GM18870 (cell line): ENCODE measurements at regions not wholly inside any gene's neighbourhood (a gene's known extent, or its start where the extent isn't known, plus 50 kb on each side); places are given as distances from the start of the nearest gene placed in this dataset.

Experiments used
- ATAC-seq: cut with Tn5 transposase; IDR thresholded peaks from one replicate; pipeline ENCODE4 v1.9.1; 2021; ENCODE audit warnings: moderate library complexity; ENCODE audit not compliant: unreplicated experiment

DNA sequence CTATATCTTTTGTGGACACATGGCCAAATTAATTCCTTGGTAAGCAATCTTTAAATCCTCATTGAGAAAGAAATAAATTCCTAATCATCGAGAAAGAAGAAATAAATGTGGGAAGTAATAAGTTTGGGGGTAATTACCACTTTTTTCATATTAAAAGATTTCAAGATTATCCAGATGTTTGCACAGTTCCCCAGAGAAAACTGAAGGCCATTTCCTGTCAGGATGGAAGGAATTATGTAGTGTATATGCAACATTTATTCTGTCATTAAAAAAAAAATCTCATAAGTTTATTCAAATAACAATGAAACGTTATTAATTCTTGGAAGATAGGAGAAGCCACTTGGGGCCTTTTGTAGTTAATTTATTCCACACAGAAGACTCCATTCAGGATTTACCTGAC, 385.6 kb upstream of the NR3C2 start:
- ATAC-seq: no peak

DNA sequence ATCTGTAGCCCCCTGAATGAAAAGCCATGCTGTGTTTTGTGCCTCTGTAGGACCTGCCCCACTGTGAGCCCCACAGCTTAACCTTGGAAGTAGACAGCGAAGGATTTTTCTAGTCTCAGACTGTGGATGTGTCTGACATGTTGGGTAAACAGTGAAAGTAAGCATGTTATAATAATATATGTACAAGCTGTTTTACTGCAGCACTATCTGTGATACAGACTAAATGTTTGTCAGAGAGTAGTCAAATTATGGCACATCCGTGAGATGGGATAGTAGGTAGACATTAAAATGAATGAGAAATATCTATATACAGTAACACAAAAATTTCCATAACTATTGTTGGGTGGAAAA, 381.2 kb upstream of the NR3C2 start:
- no peak for ATAC-seq

DNA sequence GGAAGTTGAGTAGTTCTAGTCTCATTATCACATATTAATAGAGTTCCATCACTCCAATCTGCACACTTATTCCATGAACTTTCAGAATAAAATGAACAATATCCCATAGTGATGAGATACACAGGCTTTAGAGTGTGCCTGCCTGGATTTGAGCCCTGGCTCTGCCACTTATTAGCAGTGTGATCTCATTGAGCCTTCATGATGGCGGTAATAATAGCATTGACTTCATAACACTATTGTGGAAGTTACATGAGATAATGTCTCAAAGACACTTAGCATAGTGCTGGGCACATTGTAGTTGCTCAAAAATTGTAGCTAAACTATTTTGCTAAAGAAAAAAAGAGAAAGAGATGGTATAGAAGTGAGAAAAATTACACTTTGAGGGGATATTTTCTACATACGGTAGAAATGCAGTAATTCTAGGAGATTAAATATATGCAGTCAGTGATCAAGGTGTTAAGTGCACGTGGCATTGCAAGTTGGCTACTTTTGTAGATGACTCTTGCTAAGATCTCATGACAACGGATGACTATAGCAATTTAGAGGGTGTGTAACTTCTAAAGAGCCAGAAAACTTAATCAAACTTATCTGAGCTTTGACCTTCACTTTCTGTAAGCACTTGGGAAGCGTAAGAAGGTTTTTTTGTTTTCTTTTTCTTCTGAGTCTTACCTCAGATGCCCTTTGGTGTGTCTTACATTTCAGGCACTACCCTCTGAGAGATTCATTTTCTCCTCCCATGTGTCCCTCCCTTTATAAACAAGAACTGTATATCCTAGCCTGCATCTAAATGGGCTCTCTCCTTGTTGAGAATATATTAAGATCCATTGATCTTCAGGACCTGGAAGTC, 380.6 kb upstream of the NR3C2 start:
- no peak for ATAC-seq

DNA sequence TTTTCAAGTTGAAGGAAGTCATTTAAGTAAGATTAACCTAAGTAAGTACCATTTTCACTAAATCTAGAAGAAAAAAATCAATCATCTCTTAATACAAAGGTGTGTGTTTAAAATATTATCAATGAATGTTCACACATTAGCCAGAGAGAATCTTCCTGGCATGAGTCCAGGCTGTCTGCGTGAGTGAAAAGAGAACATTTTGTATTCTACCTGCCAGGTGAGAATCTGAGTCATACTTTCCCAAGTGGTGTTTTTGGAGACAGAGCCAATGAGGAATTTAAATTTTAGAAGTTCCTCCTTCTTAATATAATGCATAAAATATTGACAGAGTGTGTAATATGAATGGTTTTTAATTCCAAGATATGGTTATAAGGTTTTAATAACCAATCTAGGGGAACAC, 371.8 kb upstream of the NR3C2 start:
- no peak for ATAC-seq

DNA sequence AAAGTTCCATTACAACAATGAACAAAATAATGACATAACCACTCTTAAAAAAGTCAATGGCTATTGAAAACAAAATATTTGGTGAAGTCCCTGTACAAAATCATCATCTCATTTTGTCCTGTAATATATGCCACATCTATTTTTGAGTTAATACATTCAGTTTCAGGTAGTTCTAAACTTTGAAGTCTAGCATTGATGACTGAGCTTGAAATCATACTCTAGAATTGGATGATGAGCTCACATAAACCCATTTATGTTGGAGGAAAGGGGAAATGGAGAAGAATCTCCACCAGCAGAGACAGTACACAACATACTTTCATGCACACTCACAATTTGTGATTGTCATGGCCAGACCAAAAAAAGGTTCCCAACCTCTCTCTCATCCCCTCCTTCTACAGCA, 371.1 kb upstream of the NR3C2 start:
- ATAC-seq: no peak

DNA sequence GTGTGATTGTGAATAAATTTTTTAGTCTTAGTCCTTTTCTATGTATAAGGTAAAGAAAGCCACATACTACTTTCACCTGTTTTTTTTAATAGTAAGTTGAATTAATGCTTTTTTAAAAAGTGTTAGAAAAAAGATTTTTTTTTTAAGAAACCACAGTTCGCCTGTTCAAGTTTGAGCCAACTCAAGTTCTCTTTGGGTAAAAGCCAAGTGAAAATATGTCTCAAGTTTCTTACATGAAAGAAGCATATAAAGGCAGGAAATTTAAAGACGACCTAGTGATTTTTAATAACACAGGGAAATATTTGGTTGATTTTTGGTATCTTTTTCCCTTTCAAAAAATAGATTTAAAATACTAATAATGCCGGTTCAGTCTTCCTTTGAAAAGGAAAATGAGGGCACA, 369.9 kb upstream of the NR3C2 start:
- no peak for ATAC-seq

DNA sequence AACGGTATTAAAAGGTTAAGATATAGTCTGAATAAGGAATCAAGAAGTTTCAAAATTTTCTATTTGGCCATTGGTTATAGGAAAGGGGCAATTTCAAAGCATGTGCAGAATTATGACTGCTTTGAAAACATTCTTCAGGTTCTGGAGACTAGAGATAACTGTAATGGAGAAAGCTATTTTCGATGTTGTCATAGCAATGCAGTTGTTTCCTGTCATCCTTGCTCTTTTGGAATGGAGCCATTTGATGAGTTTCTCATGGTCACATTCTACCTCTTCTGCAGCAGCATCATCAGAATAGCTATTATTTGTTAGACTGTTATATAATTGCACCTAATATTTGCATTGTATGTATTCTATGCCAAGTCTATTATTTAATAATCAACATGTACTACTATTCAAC, 368.2 kb upstream of the NR3C2 start:
- ATAC-seq: no peak

DNA sequence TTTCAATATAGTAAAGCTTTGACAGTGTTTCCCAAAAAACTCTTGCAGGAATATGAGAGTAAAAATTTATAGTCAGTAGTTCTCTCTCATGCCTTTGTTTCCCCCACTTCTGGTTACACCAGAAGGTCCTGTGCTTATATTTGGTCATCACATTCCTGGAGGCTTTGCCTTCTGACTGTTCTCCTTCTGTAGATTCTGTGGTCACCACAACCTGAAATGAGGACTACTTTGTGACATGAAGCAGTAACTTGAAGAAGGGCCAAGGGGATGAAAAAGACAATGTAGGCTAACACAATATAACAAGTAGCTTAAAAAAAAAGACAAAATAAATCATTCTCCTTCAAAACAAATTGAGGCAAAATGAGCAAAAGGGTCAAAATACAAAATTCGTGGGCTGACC, 366.2 kb upstream of the NR3C2 start:
- no peak for ATAC-seq

DNA sequence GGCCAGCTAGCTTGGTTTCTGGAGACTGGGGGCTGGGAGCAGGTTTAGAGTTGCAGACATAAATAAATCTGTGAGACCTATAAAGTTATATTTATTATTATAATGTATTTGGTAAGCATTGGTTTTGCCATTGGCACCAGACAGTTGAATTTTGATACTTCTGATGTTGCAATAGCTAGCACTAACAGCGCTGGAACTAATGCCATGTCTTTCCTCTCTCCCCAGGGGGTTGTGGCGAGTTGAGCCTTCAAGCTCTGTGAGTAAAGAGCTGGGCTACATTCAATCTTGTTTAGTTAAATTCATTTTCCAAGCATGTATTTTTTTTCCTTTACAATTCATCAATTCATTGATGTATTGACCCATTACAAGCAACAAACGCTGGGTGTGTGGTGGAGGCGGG, 358.7 kb upstream of the NR3C2 start:
- no peak for ATAC-seq

DNA sequence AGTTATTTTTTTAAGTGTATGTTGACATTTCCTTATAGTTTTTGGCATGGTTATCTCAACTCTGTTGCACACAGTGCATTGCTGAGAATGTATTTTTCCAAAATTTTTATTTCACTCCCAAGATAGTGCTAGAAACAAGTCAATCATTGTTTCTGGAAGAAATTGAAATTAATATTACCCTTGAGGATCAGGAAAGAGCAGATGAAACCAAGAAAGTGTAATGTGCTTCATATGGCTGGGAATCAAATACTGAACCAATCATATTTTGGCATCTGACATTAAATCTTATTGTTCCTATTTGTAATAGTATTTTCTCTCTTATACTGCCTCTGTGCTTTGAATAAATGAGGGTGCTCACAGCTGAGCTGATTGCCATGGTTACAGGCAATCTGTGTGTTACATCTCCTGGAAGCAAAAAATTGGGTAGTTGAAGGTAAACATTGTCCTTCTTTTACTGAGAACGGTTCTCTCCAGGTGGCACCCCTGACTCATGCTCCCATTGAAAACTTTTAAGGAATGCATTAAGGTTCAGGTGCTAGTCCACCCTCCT, 358.2 kb upstream of the NR3C2 start:
- no peak for ATAC-seq

DNA sequence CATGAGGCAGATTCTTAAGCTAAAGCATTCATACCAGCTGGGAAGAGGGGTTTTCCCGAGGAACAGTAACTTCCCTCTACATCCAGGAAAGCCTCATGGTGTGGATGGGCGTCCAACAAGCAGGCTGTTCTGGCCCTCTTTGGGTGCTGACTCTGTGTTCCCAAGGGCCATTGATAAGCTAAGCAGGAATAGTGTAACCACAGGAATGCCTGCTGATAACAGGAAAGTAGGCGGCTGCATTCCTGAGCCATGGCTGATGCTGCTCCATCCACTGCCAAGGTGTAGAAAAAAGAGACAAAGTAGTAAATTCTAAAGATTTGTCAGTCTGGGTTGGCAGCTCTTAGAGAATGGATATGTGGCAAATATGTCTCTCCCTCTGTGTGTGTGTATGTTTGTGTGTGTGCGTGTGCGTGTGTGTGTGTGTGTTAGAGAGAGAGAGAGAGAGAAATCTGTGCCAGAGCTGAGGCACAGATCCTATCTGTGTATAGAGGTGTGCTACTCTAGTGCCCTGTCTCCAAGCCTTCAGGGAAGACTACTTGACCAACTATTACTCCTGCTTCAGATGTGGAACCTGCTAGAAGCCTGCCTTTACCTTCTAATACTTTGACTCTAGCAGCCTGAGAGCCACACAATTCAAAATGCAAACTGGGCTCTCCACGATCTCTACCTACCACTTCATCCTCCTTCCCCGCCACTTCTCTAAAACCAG, 353.1 kb upstream of the NR3C2 start:
- ATAC-seq: no peak

DNA sequence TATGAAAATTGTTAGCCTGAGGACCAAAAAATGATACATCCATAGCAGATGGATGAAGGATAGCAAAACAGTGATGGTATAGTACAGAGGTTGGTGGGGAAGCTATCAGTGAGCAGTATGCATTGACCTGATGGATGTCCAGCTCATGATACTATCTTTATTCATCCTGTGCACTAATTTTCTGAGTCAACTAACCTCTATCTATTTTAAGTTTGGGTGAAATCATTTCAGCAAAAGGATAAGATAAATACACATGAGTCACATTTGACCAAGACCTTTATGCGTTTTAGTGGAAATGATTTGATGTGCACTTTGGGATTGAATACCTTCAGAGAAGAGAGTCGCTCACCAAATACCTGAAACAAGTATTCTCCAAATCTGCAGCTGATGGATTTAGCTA, 351.0 kb upstream of the NR3C2 start:
- ATAC-seq: no peak

DNA sequence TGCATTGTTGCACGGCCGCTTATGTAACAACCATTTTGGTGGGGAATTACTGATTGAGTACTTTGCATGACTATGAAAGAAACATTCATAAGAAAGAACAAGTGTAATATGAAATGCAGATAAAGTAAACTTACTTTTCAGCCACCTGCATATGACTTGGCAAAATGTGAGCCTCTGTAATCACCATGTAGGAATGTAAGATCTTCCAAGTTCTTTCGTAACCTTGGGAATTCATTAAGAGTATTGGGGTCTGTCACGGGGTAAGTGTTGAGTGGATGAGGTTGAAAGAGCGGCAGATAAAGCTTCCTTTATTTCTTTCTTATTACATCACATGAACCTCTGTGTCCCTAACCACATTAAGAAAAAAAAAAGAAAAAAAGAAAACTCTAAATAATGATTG, 348.5 kb upstream of the NR3C2 start:
- no peak for ATAC-seq

DNA sequence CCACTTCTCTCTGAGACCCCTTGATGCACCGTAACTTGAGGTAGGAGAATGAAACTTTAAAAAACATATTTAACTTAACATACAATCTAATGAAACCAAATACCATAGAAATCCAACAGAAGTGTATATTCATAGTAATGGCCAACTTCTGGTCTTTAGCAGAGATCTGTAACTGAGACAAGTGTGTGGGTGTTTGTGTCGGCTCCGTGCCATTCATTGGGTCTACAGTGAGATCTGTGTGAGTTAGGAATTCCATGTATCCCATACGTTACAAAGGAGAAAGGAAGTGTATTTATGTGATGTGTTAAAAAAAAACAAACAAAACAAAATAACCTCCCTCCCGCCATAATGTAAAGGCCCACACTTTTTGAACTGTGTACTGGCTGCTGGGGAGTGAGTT, 348.0 kb upstream of the NR3C2 start:
- ATAC-seq: no peak

DNA sequence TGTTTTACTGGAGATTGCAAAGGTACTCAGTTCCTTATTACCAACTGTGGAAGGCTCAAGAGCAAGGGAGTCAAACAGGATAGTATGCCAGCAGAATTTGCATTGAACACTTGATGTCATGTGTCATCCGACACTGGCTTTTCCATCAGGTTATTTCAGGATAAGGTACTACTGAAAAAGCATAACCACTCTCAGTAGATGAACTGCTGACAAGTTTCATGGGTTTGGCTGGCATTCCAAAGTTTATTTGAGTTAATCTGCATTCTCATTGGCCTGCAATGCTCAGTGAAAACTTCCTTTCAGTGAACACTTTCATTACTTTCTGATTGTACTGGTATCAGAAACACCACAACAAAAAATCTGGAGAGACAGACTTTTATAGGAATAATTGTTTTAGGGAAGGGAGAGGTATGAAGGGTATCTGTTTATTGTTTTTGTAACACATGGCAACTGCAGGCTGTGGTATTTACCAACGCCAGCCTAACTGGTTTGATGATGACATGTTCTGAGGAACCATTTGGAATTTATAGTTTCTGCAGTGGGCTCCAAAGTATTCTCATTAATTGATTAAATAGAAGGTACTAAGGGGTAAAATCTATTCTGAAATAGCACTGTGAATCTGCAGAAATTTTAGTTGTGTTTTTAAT, 345.7 kb upstream of the NR3C2 start:
- ATAC-seq: no peak

DNA sequence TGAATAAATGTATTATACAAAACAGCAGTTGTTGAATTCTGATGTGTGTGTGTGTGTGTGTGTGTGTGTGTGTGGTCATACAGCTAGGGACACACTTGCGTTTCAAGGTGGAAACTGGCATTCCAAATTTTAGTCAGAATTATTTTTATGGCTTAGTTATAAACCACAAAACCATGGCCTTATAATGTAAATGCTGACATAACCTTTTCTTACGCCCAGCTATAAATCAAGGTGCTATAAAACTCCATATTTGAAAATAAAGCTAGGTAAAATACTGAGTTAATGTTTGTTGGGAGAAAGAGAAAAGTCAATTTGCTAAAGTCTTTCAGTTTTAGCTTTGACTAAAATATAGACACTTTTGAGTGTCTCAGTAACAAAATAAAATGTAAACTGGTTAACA, 345.1 kb upstream of the NR3C2 start:
- no peak for ATAC-seq

DNA sequence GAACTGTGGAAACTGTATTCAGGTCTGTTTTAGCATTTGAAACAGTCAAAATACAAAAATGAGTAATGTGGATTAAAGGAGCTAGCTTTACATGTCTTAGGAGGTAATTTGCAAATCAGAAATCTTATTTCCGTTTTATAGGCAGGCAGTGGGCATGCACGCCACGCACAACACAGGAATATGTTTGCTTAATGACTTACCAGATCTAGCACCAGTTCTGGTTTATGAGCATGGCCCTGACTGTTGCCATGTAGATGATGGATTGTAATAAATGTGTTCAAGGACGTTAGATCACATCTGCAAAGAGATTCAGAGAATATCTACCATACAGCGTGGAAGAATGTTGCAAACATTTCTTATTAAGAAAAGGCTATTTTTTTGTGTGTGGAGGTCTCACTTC, 344.5 kb upstream of the NR3C2 start:
- no peak for ATAC-seq

DNA sequence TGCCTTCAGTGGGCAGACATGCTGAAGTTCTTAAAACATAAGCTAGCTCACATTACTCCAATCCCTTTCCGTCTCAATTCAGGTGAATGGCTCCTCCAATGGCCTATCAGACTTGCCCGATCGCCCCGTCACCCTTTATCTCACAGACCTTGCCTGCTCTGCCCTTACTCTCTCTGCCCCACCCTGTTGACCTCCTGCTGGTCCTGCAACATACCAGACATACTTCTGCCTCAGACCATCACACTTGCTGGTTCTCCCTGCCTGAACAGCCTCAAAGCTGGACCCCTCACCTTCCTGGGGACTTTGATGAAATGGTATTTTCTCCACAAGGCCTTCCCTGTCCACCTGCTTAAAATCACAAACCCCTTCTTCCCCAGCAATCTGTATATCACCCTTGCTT, 340.1 kb upstream of the NR3C2 start:
- ATAC-seq: no peak

DNA sequence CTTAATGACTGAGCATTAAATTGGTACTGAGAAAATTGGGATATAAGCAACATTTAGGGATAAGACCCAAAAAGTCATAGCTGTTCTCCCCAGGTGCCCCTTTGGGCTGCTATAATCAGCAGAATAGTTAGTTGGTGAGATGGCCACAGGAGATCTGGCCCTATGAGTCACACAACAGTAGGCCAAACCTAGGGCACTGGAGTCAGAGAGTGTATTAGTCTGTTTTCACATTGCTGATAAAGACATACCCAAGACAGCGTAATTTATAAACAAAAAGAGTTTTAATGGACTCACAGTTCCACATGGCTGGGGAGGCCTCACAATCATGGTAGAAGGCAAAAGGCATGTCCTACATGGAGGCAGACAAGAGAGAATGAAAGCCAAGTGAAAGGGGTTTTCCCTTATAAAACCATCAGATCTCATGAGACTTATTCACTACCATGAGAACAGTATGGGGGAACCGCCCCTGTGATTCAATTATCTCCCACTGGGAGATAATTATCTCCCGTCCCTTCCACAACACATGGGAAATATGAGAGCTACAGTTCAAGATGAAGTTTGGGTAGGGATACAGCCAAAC, 338.3 kb upstream of the NR3C2 start:
- ATAC-seq: no peak

DNA sequence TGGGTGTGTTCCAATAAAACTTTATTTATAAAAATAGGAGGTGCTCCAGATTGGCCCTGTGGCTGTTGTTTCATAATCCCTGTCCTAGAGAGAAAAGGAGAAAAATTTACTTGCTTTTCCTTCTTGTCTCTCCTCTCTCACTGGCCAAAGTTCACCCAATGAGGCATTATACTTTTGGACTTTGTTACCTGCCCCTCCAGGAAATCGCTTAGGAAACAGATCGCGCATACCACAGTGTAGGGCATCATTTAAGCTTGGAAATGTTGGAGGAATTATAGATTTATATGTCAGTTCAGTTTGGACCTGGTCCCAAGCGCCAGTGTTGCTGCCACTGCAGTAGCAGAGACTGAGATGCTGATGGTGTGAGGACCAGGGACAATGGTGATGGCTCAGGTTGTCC, 337.6 kb upstream of the NR3C2 start:
- ATAC-seq: no peak

DNA sequence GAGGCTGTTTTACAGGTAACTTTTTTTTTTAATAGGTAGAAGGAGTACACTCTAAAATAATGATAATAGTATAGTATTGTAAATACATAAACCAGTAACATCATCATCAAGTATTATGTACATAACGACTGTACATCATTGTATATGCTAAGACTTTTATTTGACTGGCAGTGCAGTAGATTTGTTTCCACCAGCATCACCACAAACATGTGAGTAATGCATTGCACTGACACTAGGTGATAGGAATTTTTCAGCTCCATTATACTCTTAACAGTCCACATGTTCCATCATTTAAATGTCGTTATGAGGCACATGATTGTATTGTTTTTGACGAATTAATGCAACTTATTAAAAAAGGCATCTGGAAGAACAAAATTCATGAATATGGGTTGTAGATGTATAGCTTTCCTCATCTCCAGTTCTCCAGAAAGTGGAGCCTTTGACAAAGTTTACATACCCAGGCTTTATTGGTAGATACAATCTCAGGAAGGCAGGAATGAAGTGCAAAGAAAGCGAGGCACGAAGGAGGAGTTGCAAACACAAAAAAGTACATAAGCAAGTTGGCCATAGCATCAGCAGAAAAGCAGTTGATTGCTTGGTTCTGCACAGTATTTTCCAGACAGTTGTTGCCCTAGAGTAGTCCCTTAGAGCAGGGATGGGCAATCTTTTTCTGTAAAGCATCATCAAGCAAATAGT, 336.9 kb upstream of the NR3C2 start:
- ATAC-seq: no peak
